IPS-15b (cell line): ENCODE measurements at regions not wholly inside any gene's neighbourhood (a gene's known extent, or its start where the extent isn't known, plus 50 kb on each side); places are given as distances from the start of the nearest gene placed in this dataset.

Experiments used
- H3K27me3 ChIP-seq: one replicate; pipeline ENCODE4 v1.6.1; 2013; ENCODE audit warnings: low read length; ENCODE audit not compliant: control insufficient read depth, insufficient read depth
- H3K36me3 ChIP-seq: one replicate; pipeline ENCODE4 v1.6.1; 2013; ENCODE audit warnings: low read length; ENCODE audit not compliant: control insufficient read depth, insufficient read depth
- H3K4me1 ChIP-seq: one replicate; pipeline ENCODE4 v1.6.1; 2013; ENCODE audit warnings: mild to moderate bottlenecking, low read length; ENCODE audit not compliant: control insufficient read depth, insufficient read depth
- H3K4me3 ChIP-seq: one replicate; pipeline ENCODE4 v1.5.1; 2013; ENCODE audit warnings: low read depth, low read length
- H3K9ac ChIP-seq: one replicate; pipeline ENCODE4 v1.6.1; 2013; ENCODE audit warnings: low read depth, mild to moderate bottlenecking, low read length
- H3K9me3 ChIP-seq: one replicate; pipeline ENCODE4 v1.6.1; 2013; ENCODE audit warnings: mild to moderate bottlenecking, low read length; ENCODE audit not compliant: control insufficient read depth, insufficient read depth

DNA sequence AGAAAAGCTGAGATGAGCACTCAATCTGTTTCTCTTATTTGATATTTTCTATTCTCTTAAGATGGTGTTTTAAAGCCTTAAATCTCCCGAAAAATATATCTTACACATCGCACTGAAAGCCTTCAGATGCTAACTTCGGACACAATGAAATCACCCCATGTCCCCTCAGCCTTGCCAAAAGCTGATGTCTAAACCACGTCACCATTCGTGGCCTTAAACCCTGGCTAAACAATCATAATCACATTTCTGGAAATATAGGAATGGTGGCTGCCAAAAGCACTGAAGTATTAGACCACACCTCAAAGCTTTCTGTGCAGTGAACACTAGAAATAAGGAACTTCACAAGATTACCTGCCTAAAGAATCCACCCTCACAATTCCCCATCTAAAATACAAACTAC, 402.7 kb downstream of the SOX9 start:
- H3K27me3 ChIP-seq = no peaks in the 10 kb centered on the region
- no peaks in the 10 kb centered on the region for H3K4me1 ChIP-seq
- H3K4me3 ChIP-seq = no peak overlapping the region
- H3K36me3 ChIP-seq = no peaks in the 10 kb centered on the region
- H3K9me3 ChIP-seq = no peaks in the 10 kb centered on the region
- no peak overlapping the region for H3K9ac ChIP-seq

GRCh38 chr17:72525225-72526015, 404.6 kb downstream of the SOX9 start:
- no peak overlapping the region for H3K9ac ChIP-seq
- no peaks in the 10 kb centered on the region for H3K36me3 ChIP-seq
- H3K4me3 ChIP-seq = no peak overlapping the region
- H3K27me3 ChIP-seq = no peaks in the 10 kb centered on the region
- H3K9me3 ChIP-seq = no peaks in the 10 kb centered on the region
- H3K4me1 ChIP-seq = no peaks in the 10 kb centered on the region

DNA sequence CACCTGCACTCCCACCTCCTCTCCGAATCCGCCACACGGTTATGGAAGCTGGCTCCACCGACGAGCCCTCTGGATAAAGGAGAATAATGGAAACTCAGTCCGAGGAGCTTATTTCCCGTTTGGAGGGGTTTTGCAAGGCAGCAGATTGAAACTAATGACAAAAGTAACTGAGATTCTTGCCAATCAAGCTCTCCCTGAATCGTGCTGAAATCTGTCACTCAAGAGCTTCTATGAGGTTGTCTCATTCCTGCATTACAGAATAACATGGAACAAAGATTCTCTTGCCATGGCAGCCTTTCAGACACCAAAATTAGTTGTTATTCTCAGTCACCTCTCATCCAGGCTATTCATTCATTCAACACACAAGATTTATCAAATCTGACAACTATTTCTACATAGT, 405.9 kb downstream of the SOX9 start:
- H3K4me1 ChIP-seq = no peaks in the 10 kb centered on the region
- H3K9ac ChIP-seq = no peak overlapping the region
- no peaks in the 10 kb centered on the region for H3K27me3 ChIP-seq
- H3K4me3 ChIP-seq = no peak overlapping the region
- no peaks in the 10 kb centered on the region for H3K36me3 ChIP-seq
- H3K9me3 ChIP-seq = no peaks in the 10 kb centered on the region

- H3K9ac ChIP-seq = no peak overlapping the region
- H3K9me3 ChIP-seq = no peaks in the 10 kb centered on the region
- no peak overlapping the region for H3K4me3 ChIP-seq
These were observed 407.0 kb downstream of the SOX9 start for GRCh38 chr17:72527789-72528188.

DNA sequence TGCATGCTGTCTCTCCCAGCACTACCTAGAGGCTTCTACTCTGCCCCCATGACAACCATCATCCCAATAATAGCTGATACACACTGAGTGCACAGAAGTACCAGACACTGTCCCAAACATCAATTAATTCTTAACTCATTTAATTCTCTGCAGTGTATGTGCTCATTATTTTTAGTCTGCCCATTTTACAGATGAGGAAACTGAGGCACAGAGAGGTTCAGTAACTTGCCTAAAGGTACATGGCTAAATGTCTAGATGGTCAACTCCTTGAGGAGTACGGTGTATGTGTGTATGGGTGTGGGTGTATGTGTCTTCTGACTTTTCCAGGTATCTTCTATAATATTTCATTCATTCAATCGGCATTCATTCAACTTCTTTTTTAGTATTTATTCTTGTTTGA, 407.9 kb downstream of the SOX9 start:
- no peak overlapping the region for H3K4me3 ChIP-seq
- no peaks in the 10 kb centered on the region for H3K27me3 ChIP-seq
- H3K9ac ChIP-seq = no peak overlapping the region
- no peaks in the 10 kb centered on the region for H3K9me3 ChIP-seq
- no peaks in the 10 kb centered on the region for H3K4me1 ChIP-seq
- H3K36me3 ChIP-seq = no peaks in the 10 kb centered on the region

More at GRCh38 chr17:72527789-72528188, 407.0 kb downstream of the SOX9 start:
- H3K27me3 ChIP-seq = no peaks in the 10 kb centered on the region
- no peaks in the 10 kb centered on the region for H3K4me1 ChIP-seq
- H3K36me3 ChIP-seq = no peaks in the 10 kb centered on the region

DNA sequence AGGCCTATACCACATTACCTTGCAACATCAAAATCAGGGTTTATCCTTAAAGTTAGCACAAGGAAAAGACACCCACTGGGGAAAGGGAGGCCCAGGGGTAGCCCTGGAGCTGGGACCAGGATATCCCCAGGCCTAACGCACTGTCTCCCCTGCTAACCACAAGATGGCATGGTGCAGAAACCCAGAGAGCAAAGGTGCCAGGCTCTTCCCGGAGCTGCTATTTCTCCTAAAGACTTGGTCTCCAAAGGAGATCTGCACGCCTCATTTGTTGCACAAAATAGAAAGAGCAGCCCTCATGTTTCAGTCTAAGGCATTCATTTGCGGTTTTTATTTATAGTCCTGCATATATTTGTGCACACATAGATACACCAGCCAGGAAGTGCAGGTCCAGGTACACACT, 408.6 kb downstream of the SOX9 start:
- Histone ChIP-seq H3K4me1 (no peaks in the 10 kb centered on the region), H3K36me3 (no peaks in the 10 kb centered on the region), H3K4me3 (no peak overlapping the region), H3K9ac (no peak overlapping the region), H3K27me3 (no peaks in the 10 kb centered on the region), H3K9me3 (peaks cover 3% of the 10 kb centered on the region)

- Histone ChIP-seq H3K9ac (no peak overlapping the region), H3K9me3 (peaks cover 4% of the 10 kb centered on the region), H3K4me3 (no peak overlapping the region), H3K4me1 (no peaks in the 10 kb centered on the region), H3K36me3 (no peaks in the 10 kb centered on the region), H3K27me3 (no peaks in the 10 kb centered on the region)
These were observed 409.6 kb downstream of the SOX9 start for GRCh38 chr17:72530454-72530853.

DNA sequence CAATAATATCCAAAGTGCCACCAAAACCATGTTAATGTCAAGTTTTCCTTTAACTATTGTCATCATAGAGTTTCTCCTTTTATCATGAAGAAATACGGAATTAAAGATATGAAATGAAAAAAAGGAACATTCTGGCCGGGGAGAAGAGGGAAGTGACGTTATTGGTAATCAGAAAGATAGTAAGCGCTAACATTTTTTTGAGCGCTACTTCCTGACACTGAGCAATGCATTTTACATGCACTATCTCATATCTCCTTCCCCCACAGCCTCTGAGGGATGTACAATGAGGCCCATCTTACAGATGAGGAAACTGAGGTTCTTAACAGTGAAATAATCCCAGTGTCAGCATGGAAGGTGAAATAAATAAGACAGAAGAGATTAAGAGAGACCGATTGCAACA, 410.9 kb downstream of the SOX9 start:
- H3K9ac ChIP-seq = no peak overlapping the region
- no peaks in the 10 kb centered on the region for H3K36me3 ChIP-seq
- peaks cover 4% of the 10 kb centered on the region for H3K9me3 ChIP-seq
- H3K4me3 ChIP-seq = no peak overlapping the region
- H3K27me3 ChIP-seq = no peaks in the 10 kb centered on the region
- no peaks in the 10 kb centered on the region for H3K4me1 ChIP-seq

DNA sequence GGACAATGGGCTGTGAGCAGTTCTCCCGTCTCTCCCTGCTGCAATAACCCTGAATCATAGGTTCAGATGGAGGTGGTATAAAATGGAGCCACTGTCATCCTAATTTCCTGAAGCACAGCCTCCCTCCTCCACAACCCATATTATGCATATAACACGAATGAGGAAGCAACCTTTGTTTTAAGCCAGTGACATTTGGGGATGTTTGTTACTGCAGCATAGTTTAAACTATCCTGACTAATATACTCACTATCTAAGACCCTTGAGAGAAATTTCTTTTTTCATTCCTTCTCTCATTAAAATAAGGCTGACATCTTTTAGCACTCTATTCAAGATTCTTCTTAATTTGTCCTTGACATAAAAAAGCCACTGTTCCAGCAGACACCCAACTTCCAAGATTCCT, 413.4 kb downstream of the SOX9 start:
- peaks cover under 1% of the 10 kb centered on the region for H3K4me1 ChIP-seq
- H3K36me3 ChIP-seq = no peaks in the 10 kb centered on the region
- no peak overlapping the region for H3K9ac ChIP-seq
- H3K9me3 ChIP-seq = peaks cover 4% of the 10 kb centered on the region
- no peaks in the 10 kb centered on the region for H3K27me3 ChIP-seq
- H3K4me3 ChIP-seq = no peak overlapping the region

- Histone ChIP-seq H3K4me1 (peaks cover 6% of the 10 kb centered on the region), H3K4me3 (no peak overlapping the region)
These were observed 414.0 kb downstream of the SOX9 start for GRCh38 chr17:72534776-72535175.

GRCh38 chr17:72535346-72535745, 414.5 kb downstream of the SOX9 start:
- Histone ChIP-seq H3K9me3 (peaks cover 4% of the 10 kb centered on the region), H3K36me3 (no peaks in the 10 kb centered on the region), H3K9ac (no peak overlapping the region), H3K27me3 (no peaks in the 10 kb centered on the region), H3K4me3 (no peak overlapping the region), H3K4me1 (peaks cover 9% of the 10 kb centered on the region)

More at GRCh38 chr17:72534776-72535175, 414.0 kb downstream of the SOX9 start:
- Histone ChIP-seq H3K36me3 (no peaks in the 10 kb centered on the region), H3K9ac (no peak overlapping the region), H3K27me3 (no peaks in the 10 kb centered on the region), H3K9me3 (peaks cover 4% of the 10 kb centered on the region)

- Histone ChIP-seq H3K27me3 (no peaks in the 10 kb centered on the region), H3K36me3 (no peaks in the 10 kb centered on the region), H3K4me3 (no peak overlapping the region), H3K9ac (no peak overlapping the region), H3K9me3 (peaks cover 4% of the 10 kb centered on the region), H3K4me1 (peaks cover 9% of the 10 kb centered on the region)
These were observed 415.0 kb downstream of the SOX9 start for GRCh38 chr17:72535779-72536178.
